ENCODE measurements at regions not wholly inside any gene's neighbourhood (a gene's known extent, or its start where the extent isn't known, plus 50 kb on each side); places are given as distances from the start of the nearest gene placed in this dataset.

DNA sequence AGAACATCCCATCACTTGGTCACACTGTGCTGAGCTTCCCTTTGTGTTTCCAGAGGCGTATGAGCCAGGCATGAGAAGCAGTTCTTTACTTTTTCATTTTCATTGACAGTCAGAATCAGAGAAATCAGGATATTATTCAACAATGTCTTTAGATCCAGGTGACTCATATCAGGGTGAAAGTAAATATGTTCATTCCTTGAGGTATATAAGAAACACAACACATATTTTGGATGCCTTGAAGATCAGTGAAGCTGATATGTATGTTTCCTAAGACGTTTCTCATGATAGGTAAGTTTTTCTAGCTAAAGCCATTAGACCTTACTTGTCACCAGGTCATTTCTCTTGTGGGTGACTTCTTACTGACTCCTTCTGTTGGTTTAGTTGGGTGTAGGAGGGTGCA is 505.6 kb downstream of the CDH26 start:
- H3K9me3 ChIP-seq (ENCODE audit: control insufficient read depth, insufficient read depth, low read depth, low read length): no peaks in the 10 kb centered on the region
- BruUV-seq (replicated peaks): no TSS peak
- no peaks in the 10 kb centered on the region; the same call in none of the 2 replicates for H3K27me3 ChIP-seq (ENCODE audit: control insufficient read depth, insufficient read depth, low read length)
- no peak overlapping the region for H3K4me3 ChIP-seq (ENCODE audit: low read depth in 2 of 2, low read length in 2 of 2)
- POLR2A ChIA-PET: no interaction called here
- no peaks in the 10 kb centered on the region for H3K36me3 ChIP-seq (ENCODE audit: control insufficient read depth, insufficient read depth, low read length)
- ATAC-seq (no peak), DNase-seq (ENCODE audit: low read depth, low spot score) (no peak)
- no peaks in the 10 kb centered on the region for H3K4me1 ChIP-seq (ENCODE audit: control insufficient read depth, insufficient read depth, low read length)
- intact Hi-C loops (cut with micrococcal nuclease; ENCODE audit: unreplicated experiment): no loop called here
- CTCF ChIA-PET: no interaction called here
- in situ Hi-C loops (cut with HindIII; ENCODE audit: low pct_unique_long_range_greater_than_20kb, low sequenced_read_pairs): no loop called here
- H3K27ac ChIP-seq (ENCODE audit: low read length): no peak overlapping the region
- TF ChIP-seq SIN3A (IDR thresholded peaks at IDR 0.05; ENCODE audit: borderline replicate concordance, insufficient read depth, low read depth, low read length): no peak
- TF ChIP-seq, protein P1, sequence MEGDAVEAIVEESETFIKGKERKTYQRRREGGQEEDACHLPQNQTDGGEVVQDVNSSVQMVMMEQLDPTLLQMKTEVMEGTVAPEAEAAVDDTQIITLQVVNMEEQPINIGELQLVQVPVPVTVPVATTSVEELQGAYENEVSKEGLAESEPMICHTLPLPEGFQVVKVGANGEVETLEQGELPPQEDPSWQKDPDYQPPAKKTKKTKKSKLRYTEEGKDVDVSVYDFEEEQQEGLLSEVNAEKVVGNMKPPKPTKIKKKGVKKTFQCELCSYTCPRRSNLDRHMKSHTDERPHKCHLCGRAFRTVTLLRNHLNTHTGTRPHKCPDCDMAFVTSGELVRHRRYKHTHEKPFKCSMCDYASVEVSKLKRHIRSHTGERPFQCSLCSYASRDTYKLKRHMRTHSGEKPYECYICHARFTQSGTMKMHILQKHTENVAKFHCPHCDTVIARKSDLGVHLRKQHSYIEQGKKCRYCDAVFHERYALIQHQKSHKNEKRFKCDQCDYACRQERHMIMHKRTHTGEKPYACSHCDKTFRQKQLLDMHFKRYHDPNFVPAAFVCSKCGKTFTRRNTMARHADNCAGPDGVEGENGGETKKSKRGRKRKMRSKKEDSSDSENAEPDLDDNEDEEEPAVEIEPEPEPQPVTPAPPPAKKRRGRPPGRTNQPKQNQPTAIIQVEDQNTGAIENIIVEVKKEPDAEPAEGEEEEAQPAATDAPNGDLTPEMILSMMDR (IDR thresholded peaks at IDR 0.05): no peak
- no peak for TF ChIP-seq POLR2AphosphoS5 (IDR thresholded peaks at IDR 0.05; ENCODE audit: low read depth, low read length)
- TF ChIP-seq, protein P2, sequence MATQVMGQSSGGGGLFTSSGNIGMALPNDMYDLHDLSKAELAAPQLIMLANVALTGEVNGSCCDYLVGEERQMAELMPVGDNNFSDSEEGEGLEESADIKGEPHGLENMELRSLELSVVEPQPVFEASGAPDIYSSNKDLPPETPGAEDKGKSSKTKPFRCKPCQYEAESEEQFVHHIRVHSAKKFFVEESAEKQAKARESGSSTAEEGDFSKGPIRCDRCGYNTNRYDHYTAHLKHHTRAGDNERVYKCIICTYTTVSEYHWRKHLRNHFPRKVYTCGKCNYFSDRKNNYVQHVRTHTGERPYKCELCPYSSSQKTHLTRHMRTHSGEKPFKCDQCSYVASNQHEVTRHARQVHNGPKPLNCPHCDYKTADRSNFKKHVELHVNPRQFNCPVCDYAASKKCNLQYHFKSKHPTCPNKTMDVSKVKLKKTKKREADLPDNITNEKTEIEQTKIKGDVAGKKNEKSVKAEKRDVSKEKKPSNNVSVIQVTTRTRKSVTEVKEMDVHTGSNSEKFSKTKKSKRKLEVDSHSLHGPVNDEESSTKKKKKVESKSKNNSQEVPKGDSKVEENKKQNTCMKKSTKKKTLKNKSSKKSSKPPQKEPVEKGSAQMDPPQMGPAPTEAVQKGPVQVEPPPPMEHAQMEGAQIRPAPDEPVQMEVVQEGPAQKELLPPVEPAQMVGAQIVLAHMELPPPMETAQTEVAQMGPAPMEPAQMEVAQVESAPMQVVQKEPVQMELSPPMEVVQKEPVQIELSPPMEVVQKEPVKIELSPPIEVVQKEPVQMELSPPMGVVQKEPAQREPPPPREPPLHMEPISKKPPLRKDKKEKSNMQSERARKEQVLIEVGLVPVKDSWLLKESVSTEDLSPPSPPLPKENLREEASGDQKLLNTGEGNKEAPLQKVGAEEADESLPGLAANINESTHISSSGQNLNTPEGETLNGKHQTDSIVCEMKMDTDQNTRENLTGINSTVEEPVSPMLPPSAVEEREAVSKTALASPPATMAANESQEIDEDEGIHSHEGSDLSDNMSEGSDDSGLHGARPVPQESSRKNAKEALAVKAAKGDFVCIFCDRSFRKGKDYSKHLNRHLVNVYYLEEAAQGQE (IDR thresholded peaks at IDR 0.05; ENCODE audit: insufficient read depth in 1 of 2, low read depth in 2 of 2, low read length in 1 of 2): no peak
- no peak for TF ChIP-seq TCF7L2 (IDR thresholded peaks at IDR 0.05; ENCODE audit: low read depth, low read length)

DNA sequence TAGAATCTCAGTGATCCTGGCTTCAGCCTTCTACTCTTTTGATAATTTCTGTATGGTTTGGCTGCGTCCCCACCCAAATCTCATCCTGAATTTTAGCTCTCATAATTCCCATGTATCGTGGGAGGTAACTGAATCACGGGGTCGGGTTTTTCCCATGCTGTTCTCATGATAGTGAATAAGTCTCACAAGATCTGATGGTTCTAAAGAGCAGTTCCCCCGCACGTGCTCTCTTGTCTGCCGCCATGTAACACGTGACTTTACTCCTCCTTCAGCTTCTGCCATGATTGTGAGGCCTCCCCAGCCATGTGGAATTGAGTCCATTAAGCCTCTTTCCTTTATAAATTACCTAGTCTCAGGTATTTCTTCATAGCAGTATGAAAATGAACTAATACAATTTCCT is 507.2 kb downstream of the CDH26 start:
- TF ChIP-seq TCF7L2 (IDR thresholded peaks at IDR 0.05; ENCODE audit: low read depth, low read length) (no peak), SIN3A (IDR thresholded peaks at IDR 0.05; ENCODE audit: borderline replicate concordance, insufficient read depth, low read depth, low read length) (no peak), POLR2AphosphoS5 (IDR thresholded peaks at IDR 0.05; ENCODE audit: low read depth, low read length) (no peak)
- TF ChIP-seq, protein P2 (IDR thresholded peaks at IDR 0.05; ENCODE audit: insufficient read depth in 1 of 2, low read depth in 2 of 2, low read length in 1 of 2): no peak
- TF ChIP-seq, protein P1 (IDR thresholded peaks at IDR 0.05): no peak
- in situ Hi-C loops (cut with HindIII; ENCODE audit: low pct_unique_long_range_greater_than_20kb, low sequenced_read_pairs): no loop called here
- H3K27ac ChIP-seq (ENCODE audit: low read length): no peak overlapping the region
- H3K27me3 ChIP-seq (ENCODE audit: control insufficient read depth, insufficient read depth, low read length): no peaks in the 10 kb centered on the region; the same call in none of the 2 replicates
- ChIA-PET POLR2A (no interaction called here), CTCF (no interaction called here)
- DNase-seq (ENCODE audit: low read depth, low spot score) (no peak), ATAC-seq (no peak)
- no peaks in the 10 kb centered on the region for H3K9me3 ChIP-seq (ENCODE audit: control insufficient read depth, insufficient read depth, low read depth, low read length)
- no peak overlapping the region for H3K4me3 ChIP-seq (ENCODE audit: low read depth in 2 of 2, low read length in 2 of 2)
- no TSS peak for BruUV-seq (replicated peaks)
- H3K4me1 ChIP-seq (ENCODE audit: control insufficient read depth, insufficient read depth, low read length): no peaks in the 10 kb centered on the region
- intact Hi-C loops (cut with micrococcal nuclease; ENCODE audit: unreplicated experiment): no loop called here
- H3K36me3 ChIP-seq (ENCODE audit: control insufficient read depth, insufficient read depth, low read length): no peaks in the 10 kb centered on the region

Measured in Panc1 (cell line).